Lower lobe of right lung (tissue), 2 donors: ENCODE measurements at regions not wholly inside any gene's neighbourhood (a gene's known extent, or its start where the extent isn't known, plus 50 kb on each side); places are given as distances from the start of the nearest gene placed in this dataset.
"Not testable (repeated sequence)": the region's sequence is repeated elsewhere in the genome, so short reads cannot be mapped to it uniquely, and the experiment has no call there.

Source experiments
- ATAC-seq, 2 donors: fragments of 200-7000 bp; cut with Tn5 transposase; one replicate each; pipeline ENCODE4 v1.9.1; 2020 to 2022; ENCODE audit warnings: mild to moderate bottlenecking in 2 of 2, moderate library complexity in 2 of 2
- DNase-seq: peaks from one replicate; pipeline ENCODE4 v3.0.0-alpha.2; 2020
- H3K27ac ChIP-seq: fragments of 200-600 bp; one replicate; pipeline ENCODE4 v1.8.0; 2022
- H3K27me3 ChIP-seq: fragments of 200-600 bp; one replicate; pipeline ENCODE4 v1.8.0; 2022; ENCODE audit warnings: low read depth
- H3K36me3 ChIP-seq: fragments of 200-600 bp; one replicate; pipeline ENCODE4 v1.8.0; 2022; ENCODE audit warnings: mild to moderate bottlenecking
- H3K4me1 ChIP-seq: fragments of 200-600 bp; one replicate; pipeline ENCODE4 v1.8.0; 2022
- H3K4me3 ChIP-seq: fragments of 200-600 bp; one replicate; pipeline ENCODE4 v1.8.0; 2022; ENCODE audit warnings: mild to moderate bottlenecking
- H3K9me3 ChIP-seq: fragments of 200-600 bp; one replicate; pipeline ENCODE4 v1.8.0; 2022
- intact Hi-C: fragments of 100-400 bp; cut with DNase I; formaldehyde crosslinking; loops from one replicate; pipeline ENCODE4 v1.11.0; 2022
- TF ChIP-seq, protein P1 (sequence below): fragments of 200-600 bp; IDR thresholded peaks from one replicate; pipeline ENCODE4 v1.8.0; 2022; ENCODE audit warnings: antibody characterized with exemption, mild to moderate bottlenecking
- donor health status: DM: no; HTN: yes; CAD: no; lungs with severe emphysema.

DNA sequence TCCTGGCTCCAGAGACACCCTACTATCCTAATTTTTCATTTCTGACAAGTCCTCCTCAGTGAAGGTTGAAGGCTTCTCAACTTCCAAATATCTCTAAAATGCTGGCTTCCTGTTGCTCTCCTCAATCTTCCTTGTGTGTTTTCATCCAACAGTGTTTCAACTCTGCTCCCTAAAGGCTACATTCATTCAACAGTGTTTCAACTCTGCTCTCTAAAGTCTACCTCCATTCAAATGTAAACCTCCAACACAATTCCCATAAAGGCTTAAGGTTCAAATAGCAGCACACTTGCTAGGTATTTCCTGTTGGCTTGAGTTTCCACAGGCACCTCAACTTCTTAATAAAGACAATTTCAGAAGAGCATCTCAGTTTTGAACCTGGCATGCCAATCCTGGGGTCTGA lies 164.8 kb downstream of the HINT1 start:
- Histone ChIP-seq H3K4me3 (no peak overlapping the region), H3K27me3 (no peaks in the 10 kb centered on the region), H3K9me3 (no peaks in the 10 kb centered on the region), H3K36me3 (no peaks in the 10 kb centered on the region), H3K27ac (no peak overlapping the region), H3K4me1 (no peaks in the 10 kb centered on the region)
- intact Hi-C loops: no loop called here
- no peak for ATAC-seq
- DNase-seq: no peak
- TF ChIP-seq, protein P1, sequence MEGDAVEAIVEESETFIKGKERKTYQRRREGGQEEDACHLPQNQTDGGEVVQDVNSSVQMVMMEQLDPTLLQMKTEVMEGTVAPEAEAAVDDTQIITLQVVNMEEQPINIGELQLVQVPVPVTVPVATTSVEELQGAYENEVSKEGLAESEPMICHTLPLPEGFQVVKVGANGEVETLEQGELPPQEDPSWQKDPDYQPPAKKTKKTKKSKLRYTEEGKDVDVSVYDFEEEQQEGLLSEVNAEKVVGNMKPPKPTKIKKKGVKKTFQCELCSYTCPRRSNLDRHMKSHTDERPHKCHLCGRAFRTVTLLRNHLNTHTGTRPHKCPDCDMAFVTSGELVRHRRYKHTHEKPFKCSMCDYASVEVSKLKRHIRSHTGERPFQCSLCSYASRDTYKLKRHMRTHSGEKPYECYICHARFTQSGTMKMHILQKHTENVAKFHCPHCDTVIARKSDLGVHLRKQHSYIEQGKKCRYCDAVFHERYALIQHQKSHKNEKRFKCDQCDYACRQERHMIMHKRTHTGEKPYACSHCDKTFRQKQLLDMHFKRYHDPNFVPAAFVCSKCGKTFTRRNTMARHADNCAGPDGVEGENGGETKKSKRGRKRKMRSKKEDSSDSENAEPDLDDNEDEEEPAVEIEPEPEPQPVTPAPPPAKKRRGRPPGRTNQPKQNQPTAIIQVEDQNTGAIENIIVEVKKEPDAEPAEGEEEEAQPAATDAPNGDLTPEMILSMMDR: no peak

DNA sequence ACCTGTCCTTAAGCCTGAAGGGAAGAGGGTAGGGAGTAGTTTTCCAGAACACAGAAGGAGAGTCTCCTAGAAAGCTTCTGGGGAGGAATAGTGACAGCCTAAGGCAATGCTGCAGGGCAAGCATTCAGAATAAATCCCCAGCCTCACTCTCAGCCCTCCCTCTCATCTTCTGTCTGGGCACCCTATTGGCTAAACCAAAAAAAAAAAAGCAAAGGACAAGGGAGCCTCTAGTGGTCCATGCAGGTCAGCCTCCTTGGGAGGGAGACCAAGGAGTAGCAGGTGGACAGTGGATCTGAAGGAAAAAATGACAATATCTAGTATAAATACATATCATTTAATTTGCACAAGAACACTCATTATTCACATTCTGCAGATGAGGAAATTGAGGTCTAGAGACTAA lies 168.3 kb downstream of the HINT1 start:
- ATAC-seq, H3K9me3 ChIP-seq, intact Hi-C loops, H3K4me1 ChIP-seq, DNase-seq, H3K27ac ChIP-seq, H3K27me3 ChIP-seq, H3K4me3 ChIP-seq, H3K36me3 ChIP-seq: not testable (repeated sequence)

DNA sequence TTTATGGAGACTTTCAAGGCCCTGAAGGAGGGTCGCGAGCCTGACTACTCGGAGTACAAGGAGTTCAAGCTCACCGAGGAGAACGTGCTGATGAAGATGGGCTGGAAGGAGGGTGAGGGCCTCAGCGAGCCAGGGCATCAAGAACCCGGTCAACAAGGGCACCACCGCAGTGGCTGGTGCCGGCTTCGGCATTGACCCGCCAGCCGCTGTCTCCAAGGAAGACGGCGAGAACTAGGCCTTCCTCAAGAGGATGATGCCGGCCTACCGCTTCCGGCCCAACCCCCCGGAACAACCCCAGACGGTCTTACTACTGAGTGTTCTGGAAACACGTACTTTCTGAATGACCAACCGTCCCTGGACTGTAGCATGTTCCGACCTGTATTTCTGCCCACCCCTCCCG lies 169.2 kb downstream of the HINT1 start:
- no peaks in the 10 kb centered on the region for H3K9me3 ChIP-seq
- DNase-seq: no peak
- TF ChIP-seq, protein P1: no peak
- H3K27ac ChIP-seq: no peak overlapping the region
- H3K4me3 ChIP-seq: no peak overlapping the region
- H3K4me1 ChIP-seq: no peaks in the 10 kb centered on the region
- intact Hi-C loops: no loop called here
- no peaks in the 10 kb centered on the region for H3K36me3 ChIP-seq
- ATAC-seq: no peak
- H3K27me3 ChIP-seq: no peaks in the 10 kb centered on the region

DNA sequence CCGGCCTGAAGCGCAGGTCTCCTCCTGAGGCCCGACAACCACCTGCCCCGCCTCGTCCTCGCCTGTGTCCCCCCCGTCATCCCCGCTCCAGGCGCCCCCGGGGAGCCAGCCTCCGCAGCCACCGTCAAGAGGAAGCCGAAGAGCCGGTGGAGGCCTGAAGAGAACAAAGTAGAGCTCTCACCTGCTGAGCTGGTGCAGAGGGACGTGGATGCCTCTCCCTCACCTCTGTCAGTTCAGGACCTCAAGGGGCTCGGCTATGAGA lies 169.9 kb downstream of the HINT1 start:
- ATAC-seq (no peak), DNase-seq (no peak)
- TF ChIP-seq, protein P1: no peak
- no peak overlapping the region for H3K27ac ChIP-seq
- intact Hi-C loops: no loop called here
- H3K27me3 ChIP-seq: no peaks in the 10 kb centered on the region
- H3K9me3 ChIP-seq: no peaks in the 10 kb centered on the region
- no peak overlapping the region for H3K4me3 ChIP-seq
- no peaks in the 10 kb centered on the region for H3K36me3 ChIP-seq
- H3K4me1 ChIP-seq: no peaks in the 10 kb centered on the region

DNA sequence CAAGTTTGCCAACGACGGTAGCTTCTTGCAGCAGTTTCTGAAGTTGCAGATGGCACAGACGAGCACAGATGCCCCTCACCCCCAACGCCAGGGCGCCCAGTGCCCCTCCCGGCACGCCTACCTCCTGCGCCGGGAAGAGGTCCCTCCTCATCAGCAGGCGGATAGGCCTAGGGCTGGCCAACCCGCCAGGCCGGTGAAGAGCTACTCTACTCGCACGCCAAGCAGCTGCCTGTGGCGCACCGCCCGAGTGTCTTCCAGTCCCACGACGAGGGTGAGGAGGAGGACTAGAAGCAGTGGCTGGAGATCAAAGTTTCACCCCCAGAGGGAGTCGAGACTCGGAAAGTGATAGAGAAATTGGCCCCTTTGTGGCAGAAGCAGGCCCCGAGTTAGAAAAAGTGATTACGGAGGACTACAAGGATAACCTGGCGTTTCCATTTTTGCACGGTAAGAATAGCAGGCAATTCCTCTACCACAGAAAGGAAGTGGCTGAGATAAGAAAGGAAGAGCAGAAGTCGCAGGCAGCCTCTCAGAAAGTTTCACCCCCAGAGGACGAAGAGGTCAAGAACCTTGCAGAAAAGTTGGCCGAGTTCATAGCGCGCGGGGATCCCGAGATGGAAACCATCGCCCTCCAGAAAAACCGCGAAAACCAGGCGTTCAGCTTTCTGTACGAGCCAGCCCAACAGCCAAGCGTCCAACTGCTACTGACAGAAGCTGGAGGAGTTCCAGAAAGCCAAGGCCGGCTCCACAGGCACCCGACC lies 170.4 kb downstream of the HINT1 start:
- Histone ChIP-seq H3K4me3 (no peak overlapping the region), H3K27me3 (no peaks in the 10 kb centered on the region), H3K36me3 (no peaks in the 10 kb centered on the region), H3K4me1 (no peaks in the 10 kb centered on the region), H3K27ac (no peak overlapping the region), H3K9me3 (no peaks in the 10 kb centered on the region)
- DNase-seq (no peak), ATAC-seq (peak in 1 of 2 donors; percentile 24)
- intact Hi-C loops: no loop called here
- TF ChIP-seq, protein P1: no peak

DNA sequence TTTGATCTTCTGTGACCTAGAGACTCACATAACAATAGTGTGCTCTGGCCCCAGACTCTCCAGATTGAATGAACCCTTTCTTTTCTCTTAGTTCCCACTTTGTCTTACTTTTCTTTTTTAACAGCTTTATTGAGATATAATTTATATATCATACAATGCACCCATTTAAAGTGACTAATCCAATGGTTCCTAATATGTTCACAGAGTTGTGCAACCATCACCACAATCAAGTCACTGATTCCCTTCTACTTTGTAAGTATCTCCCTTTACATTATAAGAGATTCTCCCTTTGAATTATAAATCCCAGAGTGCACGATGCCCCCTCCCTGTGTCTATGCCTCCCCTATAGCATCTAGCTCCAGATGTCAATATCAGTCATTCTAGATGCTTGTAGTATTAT lies 172.4 kb downstream of the HINT1 start:
- Histone ChIP-seq H3K4me3 (no peak overlapping the region), H3K4me1 (no peaks in the 10 kb centered on the region), H3K9me3 (no peaks in the 10 kb centered on the region), H3K36me3 (no peaks in the 10 kb centered on the region), H3K27me3 (no peaks in the 10 kb centered on the region), H3K27ac (no peak overlapping the region)
- TF ChIP-seq, protein P1: no peak
- DNase-seq (no peak), ATAC-seq (no peak)
- intact Hi-C loops: no loop called here
